HG02623 (cell line): ENCODE measurements at regions not wholly inside any gene's neighbourhood (a gene's known extent, or its start where the extent isn't known, plus 50 kb on each side); places are given as distances from the start of the nearest gene placed in this dataset.

Experiments
- ATAC-seq: cut with Tn5 transposase; IDR thresholded peaks from one replicate; pipeline ENCODE4 v1.9.1; 2021; ENCODE audit warnings: moderate library complexity; ENCODE audit not compliant: unreplicated experiment

GRCh38 chr1:38128511-38128910 is 81.9 kb upstream of the POU3F1 start:
- no peak for ATAC-seq

GRCh38 chr1:38127428-38127827 is 80.8 kb upstream of the POU3F1 start:
- ATAC-seq, result no peak

DNA sequence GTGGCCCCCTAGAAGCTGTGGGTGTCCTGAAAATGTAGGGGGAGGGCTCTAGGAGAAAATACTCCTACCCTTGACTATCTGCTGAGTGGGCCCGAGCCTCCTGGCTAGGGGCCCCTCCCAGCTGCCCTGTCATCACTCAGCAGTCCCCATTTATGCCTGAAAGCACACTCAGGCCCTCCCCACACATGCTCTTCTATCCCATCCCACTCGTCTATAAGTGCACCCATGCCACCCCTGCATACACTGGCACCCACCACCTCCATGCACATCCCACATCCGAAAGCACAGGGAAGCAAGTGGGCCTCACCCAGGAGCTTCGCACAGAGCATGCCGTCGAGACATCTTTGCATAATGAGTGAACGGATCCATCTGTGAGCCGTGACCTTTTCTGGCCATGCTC is 80.4 kb upstream of the POU3F1 start:
- no peak for ATAC-seq

- ATAC-seq, result no peak
Measured at GRCh38 chr1:38125837-38126520, 79.4 kb upstream of the POU3F1 start.

DNA sequence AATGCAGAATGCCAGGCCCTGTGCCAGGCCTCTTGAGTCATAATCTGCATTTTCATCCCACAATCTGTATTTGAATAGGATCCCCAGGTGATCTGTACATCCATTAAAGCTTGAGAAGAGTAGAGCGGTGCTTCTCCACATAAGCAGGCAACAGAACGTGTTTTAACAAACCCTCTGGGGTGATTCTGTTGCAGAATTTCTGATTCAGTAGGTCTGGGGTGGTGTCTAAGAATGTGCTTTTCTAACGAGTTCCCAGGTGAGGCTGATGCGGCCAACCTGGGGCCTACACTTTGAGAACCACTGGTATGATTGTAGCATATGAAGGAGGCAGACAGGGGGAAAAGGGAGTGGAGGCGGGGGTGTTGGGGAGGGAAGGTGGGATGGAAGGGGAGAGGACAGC is 78.4 kb upstream of the POU3F1 start:
- no peak for ATAC-seq

DNA sequence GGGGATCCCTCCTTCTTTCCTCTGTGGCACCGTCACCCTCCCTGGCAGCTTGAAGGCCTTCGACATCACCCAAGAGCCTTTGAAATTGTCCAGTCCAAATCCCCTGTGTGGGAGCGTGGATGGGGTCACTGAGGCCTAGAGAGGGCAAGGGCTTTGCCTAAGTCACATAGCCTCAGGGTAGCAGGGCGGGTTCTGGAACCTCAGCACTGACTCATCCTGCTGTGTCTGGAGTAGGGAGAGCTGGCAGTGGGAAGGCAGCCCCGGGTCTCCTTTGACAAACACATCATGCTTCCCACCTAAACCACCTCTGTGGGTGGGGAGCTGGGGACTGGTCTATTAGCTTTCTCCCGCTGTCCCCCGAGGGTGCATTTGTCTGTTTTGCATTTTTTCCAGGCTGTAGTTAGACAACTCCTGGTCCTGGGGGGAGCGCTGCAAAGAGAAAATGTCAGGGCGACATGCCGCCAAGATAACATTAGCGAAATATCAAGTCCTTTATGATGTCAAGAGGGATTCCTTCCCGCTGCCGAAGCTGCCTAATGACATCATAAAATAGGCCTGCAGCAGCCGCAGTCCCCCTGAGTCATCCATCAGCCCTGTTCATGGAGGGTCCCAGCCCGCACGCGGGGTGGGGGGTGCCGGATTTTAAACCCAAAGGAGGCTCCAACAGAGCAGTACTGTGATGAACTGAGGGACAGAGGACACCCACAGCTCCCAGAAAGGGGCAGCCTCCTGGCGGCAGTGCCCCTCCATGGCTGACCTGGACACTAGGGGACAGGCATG is 77.0 kb upstream of the POU3F1 start:
- ATAC-seq, result no peak

GRCh38 chr1:38121231-38121680 is 74.7 kb upstream of the POU3F1 start:
- ATAC-seq, result no peak

GRCh38 chr1:38120552-38121230 is 74.1 kb upstream of the POU3F1 start:
- no peak for ATAC-seq

- ATAC-seq, result no peak
Measured at GRCh38 chr1:38118976-38119375, 72.4 kb upstream of the POU3F1 start.

DNA sequence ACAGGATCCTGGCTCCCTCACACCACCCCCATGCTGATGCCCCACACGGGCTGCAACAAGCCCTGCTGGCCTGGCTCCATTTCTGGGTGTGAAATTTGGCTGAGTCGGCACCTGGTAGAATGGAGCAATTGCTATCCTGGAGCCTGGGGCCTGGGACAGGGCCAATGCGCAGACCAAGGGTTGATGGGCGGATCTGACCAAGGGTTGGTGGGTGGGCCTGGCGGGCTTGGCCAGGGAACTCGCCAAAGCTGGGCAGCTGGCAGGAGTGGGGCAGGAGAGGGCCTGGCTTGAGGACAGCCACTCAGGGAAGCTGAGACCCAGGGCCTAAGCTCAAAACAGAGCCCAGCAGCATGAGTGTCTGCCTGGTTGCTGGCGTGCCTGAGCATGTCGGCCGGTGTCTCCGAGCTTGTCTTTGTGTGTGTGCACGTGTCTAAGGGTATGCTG is 70.9 kb upstream of the POU3F1 start:
- ATAC-seq, result no peak

GRCh38 chr1:38115682-38116202 is 69.1 kb upstream of the POU3F1 start:
- no peak for ATAC-seq

GRCh38 chr1:38115226-38115625 is 68.6 kb upstream of the POU3F1 start:
- ATAC-seq, result no peak

GRCh38 chr1:38114241-38115026 is 67.8 kb upstream of the POU3F1 start:
- ATAC-seq, result no peak

- ATAC-seq, result no peak
Measured at GRCh38 chr1:38113159-38113666, 66.6 kb upstream of the POU3F1 start.

DNA sequence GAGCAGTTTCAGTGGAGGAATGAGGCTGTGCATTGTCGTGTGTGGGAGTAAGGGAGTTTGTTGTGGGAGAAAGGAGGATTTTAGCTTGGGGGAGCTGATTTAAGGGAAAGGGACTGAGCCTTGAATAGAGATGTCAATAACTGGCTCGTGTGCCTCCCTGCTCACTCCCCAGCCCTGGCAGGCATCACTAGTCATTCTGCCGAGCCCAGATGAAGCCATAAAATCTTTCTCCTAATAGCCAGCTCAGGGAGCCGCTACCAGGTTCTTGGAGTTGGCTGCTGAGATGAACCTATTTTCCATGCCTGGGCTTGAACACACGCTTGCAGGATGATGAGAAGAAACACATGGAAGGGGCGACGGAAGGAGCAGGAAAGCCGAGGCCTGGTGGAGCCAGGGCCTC is 65.0 kb upstream of the POU3F1 start:
- no peak for ATAC-seq

DNA sequence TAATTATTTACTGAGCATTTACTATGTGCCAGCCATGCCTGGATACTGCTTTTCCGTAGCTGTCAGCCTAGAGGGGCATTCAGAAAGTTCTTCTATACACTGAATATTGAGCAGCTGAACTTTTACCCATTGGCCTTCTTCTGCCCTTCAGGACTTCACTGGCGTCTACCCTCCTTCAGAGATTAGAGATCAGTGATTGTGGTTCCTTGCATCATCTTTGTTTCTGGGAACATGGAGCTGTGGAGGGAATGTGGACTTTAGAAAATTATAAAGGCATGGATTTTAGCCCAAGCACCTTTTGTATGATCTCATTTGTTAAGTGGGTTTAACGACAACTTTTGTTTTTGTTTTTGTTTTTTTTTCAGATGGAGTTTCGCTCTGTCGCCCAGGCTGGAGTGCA is 58.7 kb upstream of the POU3F1 start:
- ATAC-seq, result no peak

- no peak for ATAC-seq
Measured at GRCh38 chr1:38102636-38103035, 56.0 kb upstream of the POU3F1 start.

GRCh38 chr1:38101037-38101785 is 54.6 kb upstream of the POU3F1 start:
- ATAC-seq, result no peak

GRCh38 chr1:38098101-38098847 is 51.7 kb upstream of the POU3F1 start:
- no peak for ATAC-seq
